ENCODE measurements at regions not wholly inside any gene's neighbourhood (a gene's known extent, or its start where the extent isn't known, plus 50 kb on each side); places are given as distances from the start of the nearest gene placed in this dataset.

DNA sequence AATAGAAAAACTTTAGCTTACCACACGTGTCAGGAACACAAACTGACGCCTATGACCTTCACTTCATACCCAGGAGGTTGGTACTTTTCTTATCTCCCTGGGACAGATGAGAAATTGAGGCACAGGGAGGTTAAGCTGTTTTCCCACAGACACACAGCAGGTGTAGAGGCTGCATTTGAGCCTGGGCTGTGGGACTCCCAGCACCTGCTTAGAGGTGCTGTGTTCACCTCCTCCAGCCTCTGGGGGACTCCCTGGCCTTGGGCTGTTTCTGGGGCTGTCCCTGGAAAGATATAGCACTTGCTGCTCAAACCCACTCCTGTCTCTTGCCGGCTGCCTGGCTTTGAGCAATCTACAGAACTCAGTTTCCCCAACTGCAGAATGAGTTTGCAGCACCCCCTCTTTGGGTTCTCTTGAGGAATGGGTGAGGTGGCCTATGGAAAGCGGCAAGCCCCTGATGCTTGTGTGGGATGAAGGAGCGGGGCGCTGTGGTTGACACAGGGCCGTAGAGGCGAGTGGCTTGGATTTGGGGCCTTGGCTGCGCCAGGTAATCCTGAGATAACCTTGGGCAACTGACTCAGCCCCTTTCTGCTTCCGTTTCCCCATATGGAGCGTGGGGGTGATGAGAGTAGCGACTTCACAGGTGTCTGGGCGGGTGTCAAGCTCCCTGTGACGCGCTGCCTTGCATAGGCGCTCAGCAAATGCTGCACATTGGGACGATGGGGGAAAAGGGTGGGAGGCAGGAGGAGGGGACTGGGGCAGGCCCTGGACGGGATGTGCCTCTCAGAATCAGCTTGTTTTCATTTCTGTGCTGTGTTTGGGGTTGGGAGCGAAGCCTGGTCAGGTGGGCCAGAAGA lies 104.5 kb upstream of the CIBAR2 start (continued):
- TF ChIP-seq REST (IDR thresholded peaks at IDR 0.05; ENCODE audit: low read depth, low read length): no peak
- TF ChIP-seq JUND (IDR thresholded peaks at IDR 0.05): no peak
- TF ChIP-seq RCOR1 (IDR thresholded peaks at IDR 0.05; ENCODE audit: low read length): no peak

- Histone ChIP-seq H3F3A (replicated peaks; ENCODE audit: insufficient read depth) (peaks cover 9% of the 10 kb centered on the region), H3K4me2 (peak overlapping the region; percentile 81), H3K27ac (ENCODE audit: low read depth in 2 of 2, low read length in 1 of 2) (peak overlapping the region; percentile 77 to 93), H3K4me1 (ENCODE audit: control insufficient read depth in 1 of 2, insufficient read depth in 2 of 2, low read depth in 1 of 2, low read length in 1 of 2) (peaks cover 8 to 51% of the 10 kb centered on the region in 2 experiments), H3K36me3 (replicated peaks in 1 of 2; ENCODE audit: control insufficient read depth in 1 of 2, insufficient read depth in 2 of 2, low read length in 1 of 2) (no peaks in the 10 kb centered on the region), H3K9ac (peak overlapping the region; percentile 61), H3K9me2 (no peaks in the 10 kb centered on the region), H2AFZ (ENCODE audit: low read depth) (peak overlapping the region; percentile 93; the same call in 1 of the 2 replicates), H4K20me1 (ENCODE audit: insufficient read depth) (no peaks in the 10 kb centered on the region), H3K27me3 (ENCODE audit: insufficient read depth) (no peaks in the 10 kb centered on the region), H3K79me2 (ENCODE audit: insufficient read depth) (peaks cover 9% of the 10 kb centered on the region; the same call in 1 of the 2 replicates), H3K4me3 (ENCODE audit: low read depth in 2 of 2, low read length in 1 of 2) (peak overlapping the region; percentile 15 to 37), H3K9me3 (no peaks in the 10 kb centered on the region)
- CTCF ChIA-PET: interaction anchor here (0.7 to 6.8 kb wide), 10 partner anchors 9 to 106 kb away, joined by 3 to 42 read pairs (median 3); no protein-coding TSS in a partner anchor
- POLR2A ChIA-PET: interaction anchor here (0.6 to 1.8 kb wide), 7 partner anchors 10 to 51 kb away, joined by 3 to 7 read pairs (median 3); no protein-coding TSS in a partner anchor
- 13% methylated on average over 31 of the region's 31 CpGs for WGBS (ENCODE audit: low lambda C conversion rate)
- peak; percentile 92 for DNase-seq
- TF ChIP-seq RCOR1 (IDR thresholded peaks at IDR 0.05; ENCODE audit: low read length) (peak; percentile 73; the same call in 1 of the 2 replicates), POLR2AphosphoS5 (IDR thresholded peaks at IDR 0.05; ENCODE audit: low read depth, low read length) (peak; percentile 65; the same call in 1 of the 2 replicates), RXRA (IDR thresholded peaks at IDR 0.05; ENCODE audit: borderline replicate concordance, low read depth) (peak; percentile 72; the same call in 1 of the 2 replicates), SMC3 (IDR thresholded peaks at IDR 0.05; ENCODE audit: low read depth, low read length) (peak; percentile 24; the same call in 1 of the 2 replicates), USF1 (IDR thresholded peaks at IDR 0.05; ENCODE audit: borderline replicate concordance, low read depth) (0 out of 2 replicates have a peak, but pooled peaks have one; percentile 10), MXI1 (IDR thresholded peaks at IDR 0.05; ENCODE audit: low read depth, low read length) (peak; percentile 74), GABPA (IDR thresholded peaks at IDR 0.05; ENCODE audit: low read depth) (0 out of 2 replicates have a peak, but pooled peaks have one; percentile 8), GATA2 (CRISPR knock-in tag; IDR thresholded peaks at IDR 0.05) (no peak), RAD21 (IDR thresholded peaks at IDR 0.05; ENCODE audit: low read length) (no peak; the same call in 1 of the 2 replicates), MEF2A (IDR thresholded peaks at IDR 0.05; ENCODE audit: borderline replicate concordance, low read depth) (no peak), PBX3 (IDR thresholded peaks at IDR 0.05) (peak; percentile 84), ELF1 (IDR thresholded peaks at IDR 0.05) (no peak), FOSL2 (IDR thresholded peaks at IDR 0.05; ENCODE audit: borderline replicate concordance, low read depth) (no peak), FOXJ3 (CRISPR knock-in tag; IDR thresholded peaks at IDR 0.05) (no peak)
- TF ChIP-seq, protein P1, sequence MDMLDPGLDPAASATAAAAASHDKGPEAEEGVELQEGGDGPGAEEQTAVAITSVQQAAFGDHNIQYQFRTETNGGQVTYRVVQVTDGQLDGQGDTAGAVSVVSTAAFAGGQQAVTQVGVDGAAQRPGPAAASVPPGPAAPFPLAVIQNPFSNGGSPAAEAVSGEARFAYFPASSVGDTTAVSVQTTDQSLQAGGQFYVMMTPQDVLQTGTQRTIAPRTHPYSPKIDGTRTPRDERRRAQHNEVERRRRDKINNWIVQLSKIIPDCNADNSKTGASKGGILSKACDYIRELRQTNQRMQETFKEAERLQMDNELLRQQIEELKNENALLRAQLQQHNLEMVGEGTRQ (IDR thresholded peaks at IDR 0.05; ENCODE audit: borderline replicate concordance, low read depth, low read length): no peak
- TF ChIP-seq, protein P2, sequence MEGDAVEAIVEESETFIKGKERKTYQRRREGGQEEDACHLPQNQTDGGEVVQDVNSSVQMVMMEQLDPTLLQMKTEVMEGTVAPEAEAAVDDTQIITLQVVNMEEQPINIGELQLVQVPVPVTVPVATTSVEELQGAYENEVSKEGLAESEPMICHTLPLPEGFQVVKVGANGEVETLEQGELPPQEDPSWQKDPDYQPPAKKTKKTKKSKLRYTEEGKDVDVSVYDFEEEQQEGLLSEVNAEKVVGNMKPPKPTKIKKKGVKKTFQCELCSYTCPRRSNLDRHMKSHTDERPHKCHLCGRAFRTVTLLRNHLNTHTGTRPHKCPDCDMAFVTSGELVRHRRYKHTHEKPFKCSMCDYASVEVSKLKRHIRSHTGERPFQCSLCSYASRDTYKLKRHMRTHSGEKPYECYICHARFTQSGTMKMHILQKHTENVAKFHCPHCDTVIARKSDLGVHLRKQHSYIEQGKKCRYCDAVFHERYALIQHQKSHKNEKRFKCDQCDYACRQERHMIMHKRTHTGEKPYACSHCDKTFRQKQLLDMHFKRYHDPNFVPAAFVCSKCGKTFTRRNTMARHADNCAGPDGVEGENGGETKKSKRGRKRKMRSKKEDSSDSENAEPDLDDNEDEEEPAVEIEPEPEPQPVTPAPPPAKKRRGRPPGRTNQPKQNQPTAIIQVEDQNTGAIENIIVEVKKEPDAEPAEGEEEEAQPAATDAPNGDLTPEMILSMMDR (IDR thresholded peaks at IDR 0.05): no peak
- TF ChIP-seq, protein P3, sequence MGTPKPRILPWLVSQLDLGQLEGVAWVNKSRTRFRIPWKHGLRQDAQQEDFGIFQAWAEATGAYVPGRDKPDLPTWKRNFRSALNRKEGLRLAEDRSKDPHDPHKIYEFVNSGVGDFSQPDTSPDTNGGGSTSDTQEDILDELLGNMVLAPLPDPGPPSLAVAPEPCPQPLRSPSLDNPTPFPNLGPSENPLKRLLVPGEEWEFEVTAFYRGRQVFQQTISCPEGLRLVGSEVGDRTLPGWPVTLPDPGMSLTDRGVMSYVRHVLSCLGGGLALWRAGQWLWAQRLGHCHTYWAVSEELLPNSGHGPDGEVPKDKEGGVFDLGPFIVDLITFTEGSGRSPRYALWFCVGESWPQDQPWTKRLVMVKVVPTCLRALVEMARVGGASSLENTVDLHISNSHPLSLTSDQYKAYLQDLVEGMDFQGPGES (IDR thresholded peaks at IDR 0.05; ENCODE audit: low read depth, low read length): no peak
Measured at GRCh38 chr16:85220125-85220839, 108.0 kb upstream of the CIBAR2 start.
